H54 (cell line): ENCODE measurements at regions not wholly inside any gene's neighbourhood (a gene's known extent, or its start where the extent isn't known, plus 50 kb on each side); places are given as distances from the start of the nearest gene placed in this dataset.

Experiments
- DNase-seq: peaks from one replicate; pipeline ENCODE4 v3.0.0; 2011; ENCODE audit warnings: low spot score, mixed read lengths; ENCODE audit not compliant: insufficient read length
- FAIRE-seq: peaks from 3 replicates; lab custom pipeline; 2011; peaks lifted over from hg19 to GRCh38; lab: Jason Lieb, UNC
- POLR2A ChIP-seq: IDR thresholded peaks from 2 replicates; pipeline ENCODE4 v1.6.1; 2011; ENCODE audit warnings: low read depth, mild to moderate bottlenecking, low read length

DNA sequence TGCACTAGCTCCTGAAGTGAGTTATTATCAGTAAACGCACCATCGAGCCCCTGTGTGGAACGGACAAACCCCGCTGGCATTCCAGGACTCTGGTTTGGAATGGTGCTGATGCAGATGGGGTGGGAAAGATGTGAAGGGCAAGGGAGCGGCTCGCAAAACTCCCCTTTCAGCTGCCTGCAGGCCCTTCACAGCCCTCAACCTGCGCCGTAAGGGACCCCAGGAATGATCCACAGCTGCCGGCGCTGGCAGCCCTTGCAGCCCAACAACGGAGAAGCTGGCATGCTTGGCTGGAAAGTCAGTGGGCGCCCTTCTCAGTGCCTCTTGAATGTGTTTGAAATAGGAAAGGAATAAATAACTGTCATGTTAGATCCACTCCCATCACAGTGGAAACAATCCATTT is 1445.5 kb downstream of the BRD1 start:
- no peak for TF ChIP-seq POLR2A
- no peak for FAIRE-seq
- no peak for DNase-seq

DNA sequence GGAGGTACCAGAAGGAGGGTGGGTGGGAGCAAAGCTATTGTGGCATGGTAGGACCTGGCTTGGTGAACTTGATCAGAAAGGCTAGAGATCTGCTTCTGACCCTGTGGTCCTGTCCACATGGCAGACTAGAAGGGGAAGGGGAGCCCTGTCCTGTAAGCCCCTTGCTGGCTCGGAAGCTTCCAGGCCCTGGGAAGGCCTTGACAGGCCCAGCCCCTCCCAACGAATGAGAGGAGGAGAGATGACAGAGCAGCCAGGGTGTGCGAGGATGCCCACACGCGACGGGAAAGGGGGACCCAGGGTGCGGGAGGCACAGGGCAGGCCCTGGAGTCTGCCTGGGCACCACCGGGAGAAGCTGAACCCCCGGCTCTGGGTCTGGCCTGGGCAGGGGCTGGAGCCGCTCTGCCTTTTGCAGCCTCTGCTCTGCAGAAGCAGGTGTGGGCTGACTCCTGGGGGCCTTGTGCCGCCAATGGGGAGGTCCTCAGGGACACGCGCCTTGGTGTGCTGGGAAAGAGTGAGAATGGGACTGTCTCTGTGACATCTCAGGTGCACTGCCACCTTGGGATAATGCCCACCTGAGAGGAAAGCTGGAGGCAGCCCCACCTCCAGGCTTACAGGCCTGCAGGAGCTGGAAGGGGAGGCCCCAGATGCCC is 1447.5 kb downstream of the BRD1 start:
- FAIRE-seq (no peak), DNase-seq (no peak)
- no peak for TF ChIP-seq POLR2A

DNA sequence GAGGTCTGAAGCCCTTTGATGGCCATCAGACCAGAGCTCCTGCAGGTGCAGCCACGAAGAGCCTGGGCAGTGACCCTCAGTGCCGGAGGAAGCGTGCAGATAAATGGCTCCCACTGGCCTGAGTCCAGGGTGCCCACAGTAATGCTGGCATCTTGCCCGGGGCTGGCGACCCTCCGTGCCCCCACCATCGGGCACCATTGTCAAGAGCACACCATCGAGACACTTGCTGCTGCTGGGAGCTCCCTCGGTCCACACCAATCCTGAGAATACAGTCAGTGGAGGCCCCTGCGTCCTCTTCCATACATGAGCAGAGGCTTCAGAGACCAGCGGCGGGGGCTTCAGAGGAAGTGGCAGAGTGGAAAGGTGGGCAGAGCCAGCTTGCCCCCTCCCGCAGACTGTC is 1448.3 kb downstream of the BRD1 start:
- no peak for FAIRE-seq
- no peak for TF ChIP-seq POLR2A
- no peak for DNase-seq

DNA sequence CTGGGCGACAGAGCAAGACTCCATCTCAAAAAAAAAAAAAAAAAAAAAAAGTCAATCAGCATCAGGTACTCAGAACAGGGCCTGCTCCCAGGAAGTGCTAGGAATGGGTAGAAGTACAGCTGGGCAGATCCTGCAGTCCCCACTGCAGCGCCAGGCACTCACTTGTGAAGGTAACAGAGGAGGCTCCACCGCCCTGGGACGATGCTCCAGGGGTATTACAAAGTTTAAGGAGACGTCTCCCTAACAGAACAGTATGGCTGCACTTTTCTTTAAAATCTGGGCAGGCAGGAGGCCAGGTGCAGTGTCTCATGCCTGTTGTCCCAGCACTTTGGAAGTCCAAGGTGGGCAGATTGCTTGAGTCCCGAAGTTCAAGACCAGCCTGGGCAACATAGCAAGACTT is 1449.0 kb downstream of the BRD1 start:
- no peak for FAIRE-seq
- TF ChIP-seq POLR2A: no peak
- no peak for DNase-seq

DNA sequence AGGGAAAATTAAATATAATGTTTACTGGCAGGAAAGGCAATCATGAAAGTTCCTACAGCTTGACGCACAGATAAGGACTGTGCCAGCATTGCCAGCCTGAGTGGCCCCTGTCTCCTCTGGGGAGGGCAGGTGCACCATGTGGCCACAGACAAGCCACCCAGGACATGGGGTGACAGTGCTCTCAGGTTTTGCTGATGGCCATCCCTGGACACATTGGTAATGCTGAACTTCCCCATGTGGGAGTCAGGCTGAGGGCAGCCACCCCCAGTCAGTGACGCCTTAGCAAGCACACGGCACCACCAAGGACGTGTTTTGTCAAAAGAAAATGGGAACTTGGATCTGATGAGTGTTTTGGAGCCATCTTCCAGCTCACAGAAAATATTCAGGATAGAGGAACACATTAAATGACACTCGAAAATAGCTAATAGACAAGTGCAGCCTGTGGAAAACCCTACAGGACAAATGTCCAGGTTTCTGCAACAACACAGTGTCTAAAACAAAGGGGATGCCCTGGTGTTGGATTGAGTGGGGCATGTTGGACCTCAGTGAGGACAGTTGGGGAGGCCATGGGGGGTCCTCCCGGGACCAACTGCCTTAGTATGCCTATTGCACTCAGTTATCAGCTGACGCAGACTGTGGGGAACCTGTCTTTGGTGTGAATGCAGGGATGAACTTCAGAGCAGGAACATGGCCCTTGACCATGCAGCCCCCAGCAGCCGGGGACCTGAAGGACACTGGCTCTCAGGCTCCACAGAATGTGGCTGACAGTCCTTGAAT is 1450.5 kb downstream of the BRD1 start:
- no peak for DNase-seq
- FAIRE-seq: no peak
- no peak for TF ChIP-seq POLR2A

DNA sequence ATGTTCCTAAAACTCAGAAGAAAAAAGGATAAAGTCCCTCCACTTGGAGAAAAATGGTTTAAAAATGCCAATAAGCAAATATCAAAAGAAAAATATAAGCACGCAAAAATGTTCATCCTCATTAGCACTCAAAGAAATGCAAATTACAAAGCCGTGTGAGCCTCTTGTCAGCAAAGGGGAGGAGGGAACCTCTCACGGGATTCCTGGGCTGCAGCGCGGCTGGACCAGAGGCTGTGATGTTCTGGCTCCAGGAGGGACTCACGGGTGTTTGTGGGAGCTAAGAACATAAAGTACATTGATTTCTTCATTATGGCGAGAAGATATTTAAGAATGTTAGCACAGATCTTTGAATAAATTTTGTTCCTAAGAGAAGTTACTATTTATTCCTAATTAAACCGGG is 1451.2 kb downstream of the BRD1 start:
- DNase-seq (no peak), FAIRE-seq (no peak)
- no peak for TF ChIP-seq POLR2A

DNA sequence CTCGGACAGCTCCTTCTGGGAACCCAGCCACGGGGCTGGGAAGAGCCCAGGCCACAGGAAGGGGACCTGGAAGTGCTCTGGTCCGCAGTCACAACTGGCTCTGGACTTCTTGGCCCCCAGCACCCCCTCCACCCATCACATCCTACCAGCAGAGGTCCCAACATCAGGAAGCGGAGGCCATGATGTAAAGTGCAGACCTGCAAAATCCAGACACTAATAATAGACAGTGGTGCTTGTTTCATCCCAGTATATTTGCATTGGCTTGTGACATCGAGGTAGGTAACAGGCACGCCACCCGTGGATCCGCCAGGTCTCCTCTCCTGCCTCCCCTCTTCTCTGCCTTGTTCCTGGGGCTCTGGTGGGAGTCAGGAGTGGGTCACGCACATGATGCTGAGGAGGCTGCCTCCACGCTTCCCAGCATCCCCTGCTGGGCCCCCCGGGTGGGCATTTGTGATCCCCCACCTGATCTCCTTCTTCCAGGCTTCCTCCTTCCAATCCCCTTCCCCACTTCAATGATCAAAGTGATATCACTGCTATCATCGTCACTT is 1454.0 kb downstream of the BRD1 start:
- DNase-seq (no peak), FAIRE-seq (no peak)
- no peak for TF ChIP-seq POLR2A

DNA sequence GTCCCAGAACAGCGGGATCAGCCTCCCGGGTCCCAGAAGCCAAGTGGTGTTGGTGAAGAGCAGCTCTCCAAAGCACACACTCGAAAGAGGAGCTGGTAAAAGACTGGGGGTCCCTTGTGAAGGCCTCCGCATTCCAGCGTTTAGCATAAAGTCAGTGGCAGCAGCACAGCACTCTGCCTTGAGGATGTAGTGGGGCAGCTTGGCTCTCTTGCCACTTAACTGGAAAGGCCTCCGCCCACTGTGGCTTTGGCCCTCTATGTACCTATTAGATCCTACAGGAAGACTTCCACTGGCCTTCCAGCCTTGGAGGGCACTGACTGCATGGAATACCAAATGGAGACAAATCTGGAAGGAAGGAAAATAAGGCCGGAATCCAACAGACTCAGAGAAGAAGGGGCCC is 1455.3 kb downstream of the BRD1 start:
- DNase-seq: no peak
- FAIRE-seq: no peak
- no peak for TF ChIP-seq POLR2A

DNA sequence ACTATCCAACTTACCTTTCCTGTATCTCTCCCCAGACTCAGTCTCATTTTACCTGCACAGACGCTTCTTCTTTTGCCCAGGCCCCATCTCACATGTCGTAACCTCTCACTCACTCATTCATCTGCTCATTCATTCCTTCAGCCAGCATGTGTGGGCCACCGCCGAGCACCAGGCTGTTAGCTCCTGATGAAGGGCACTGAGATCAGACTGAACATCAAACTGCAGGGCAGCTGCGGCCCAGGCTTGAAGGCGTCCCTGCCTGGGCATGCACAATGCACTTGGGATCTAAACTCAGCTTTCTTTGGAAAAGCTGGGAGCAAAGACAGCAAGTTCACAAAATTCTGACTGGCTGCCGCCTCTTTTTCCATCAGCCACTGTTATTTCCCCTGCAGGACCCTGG is 1456.3 kb downstream of the BRD1 start:
- DNase-seq (no peak), FAIRE-seq (no peak)
- no peak for TF ChIP-seq POLR2A

DNA sequence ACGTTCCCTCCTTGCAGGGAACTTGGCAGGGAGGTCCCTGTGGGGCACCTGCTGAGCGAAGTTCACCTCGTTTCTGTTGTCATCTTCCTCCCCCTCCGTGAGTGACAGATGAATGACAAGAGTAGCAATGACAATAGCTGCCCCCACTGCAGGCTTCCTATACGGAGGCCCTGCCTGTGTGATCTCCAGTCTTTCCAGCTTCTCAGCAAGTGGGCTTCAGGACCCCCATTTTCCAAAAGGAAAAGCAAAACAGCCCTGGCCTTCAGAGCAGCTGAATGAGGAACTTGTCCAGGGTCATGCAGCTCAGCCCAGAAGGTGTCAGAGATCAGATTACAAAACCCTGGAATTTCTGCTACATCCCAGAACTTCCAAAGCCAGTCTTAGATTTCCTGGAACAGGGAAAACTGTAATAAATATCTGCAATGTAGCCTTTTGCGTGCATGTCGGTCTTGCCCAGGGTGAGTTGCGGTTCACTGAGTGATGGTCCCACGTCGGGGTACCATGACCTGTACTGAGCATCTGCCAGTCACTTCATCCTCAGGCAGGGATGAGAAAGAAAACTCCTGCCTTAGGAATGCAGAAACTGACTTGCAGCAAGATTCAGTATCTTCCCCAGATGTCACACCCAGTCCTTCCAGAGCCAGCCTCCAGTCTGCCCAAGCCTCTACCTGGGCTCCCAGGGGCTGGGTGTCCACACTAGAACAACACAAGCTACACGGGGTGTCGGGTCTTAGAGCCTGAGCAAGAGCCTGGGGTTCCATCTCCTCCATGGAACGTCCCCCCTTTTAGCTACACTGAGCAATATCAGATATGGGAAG is 1457.0 kb downstream of the BRD1 start:
- DNase-seq: no peak
- FAIRE-seq: no peak
- TF ChIP-seq POLR2A: no peak

DNA sequence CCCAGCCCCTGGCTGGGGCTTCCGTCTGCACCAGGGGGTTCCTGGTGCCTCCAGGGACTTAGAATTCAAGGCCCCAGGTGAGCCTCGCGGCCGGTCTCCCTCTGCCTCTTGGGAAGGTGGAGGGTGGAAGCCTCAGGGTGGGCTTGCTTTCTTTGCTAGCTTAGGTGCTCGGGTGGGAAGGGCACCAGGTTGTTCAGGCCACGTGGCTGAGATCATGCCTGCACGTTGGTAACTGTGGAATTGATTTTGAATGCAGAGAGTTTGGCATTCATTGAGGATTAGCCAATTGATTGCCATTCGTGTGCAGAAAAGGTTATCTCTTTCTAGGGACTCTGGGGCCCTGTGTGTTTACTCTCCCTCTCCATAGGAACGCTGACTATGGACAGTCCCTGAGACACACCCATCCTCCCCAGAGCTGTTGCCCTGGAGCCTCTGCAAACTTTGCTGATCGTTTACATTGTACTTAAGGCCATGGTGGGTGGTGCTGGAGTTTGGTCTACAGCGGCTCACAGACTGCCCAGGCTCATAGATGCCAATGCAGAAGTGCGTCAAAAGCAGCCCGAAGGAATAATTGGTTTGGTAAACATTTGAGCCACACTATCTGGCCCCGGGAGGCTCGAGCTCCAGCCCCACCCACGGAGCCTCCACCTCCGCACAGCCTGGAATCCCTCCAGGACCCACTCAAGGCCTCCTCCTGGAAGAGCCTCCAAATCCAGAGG is 1457.7 kb downstream of the BRD1 start:
- DNase-seq (no peak), FAIRE-seq (no peak)
- TF ChIP-seq POLR2A: no peak

DNA sequence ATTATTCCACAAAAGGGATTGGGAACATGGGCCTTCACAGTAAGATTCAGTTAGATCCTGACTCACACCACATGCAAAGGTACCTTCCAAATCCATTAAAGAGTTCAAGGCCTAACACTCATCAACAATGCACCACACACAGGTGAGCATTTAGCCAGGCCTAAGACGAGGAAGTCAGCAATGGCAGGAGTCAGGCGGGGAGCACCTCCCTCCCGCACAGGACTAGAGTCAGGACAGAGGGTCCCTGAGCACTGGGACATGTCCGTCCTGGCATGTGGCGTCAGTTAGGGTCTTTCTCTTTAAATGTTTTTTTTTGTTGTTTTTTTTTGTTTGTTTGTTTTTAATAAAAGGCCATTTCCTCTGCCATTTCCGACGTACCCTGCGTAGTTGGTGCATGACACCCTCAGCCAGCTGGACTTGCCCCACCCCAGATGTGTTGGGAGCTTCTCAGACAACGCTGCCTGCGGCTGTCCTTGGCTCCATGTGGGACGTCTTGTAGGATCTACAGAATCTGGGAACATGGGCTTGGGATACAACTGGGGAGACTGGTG is 1458.6 kb downstream of the BRD1 start:
- DNase-seq (no peak), FAIRE-seq (no peak)
- no peak for TF ChIP-seq POLR2A

DNA sequence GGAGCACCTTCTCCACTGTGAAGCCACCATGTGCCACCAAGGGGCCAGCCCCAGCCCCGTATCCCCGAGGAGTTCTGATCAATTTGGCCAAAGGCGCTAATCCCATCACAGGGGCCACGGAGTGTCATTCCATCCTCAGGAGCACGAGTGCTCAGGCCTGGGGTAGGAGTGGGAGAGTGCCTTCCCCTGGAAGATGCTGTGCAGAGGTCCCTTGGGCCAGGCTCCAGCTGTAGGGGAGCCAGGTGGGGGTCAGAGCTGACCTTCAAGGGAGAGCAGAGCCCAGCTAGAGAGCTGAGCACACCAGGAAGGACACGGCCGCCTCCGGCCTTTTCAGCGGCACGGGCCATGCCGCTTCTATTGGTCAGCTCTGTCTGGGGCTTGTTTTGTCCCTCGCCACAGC is 1459.9 kb downstream of the BRD1 start:
- FAIRE-seq (no peak), DNase-seq (no peak)
- TF ChIP-seq POLR2A: no peak

DNA sequence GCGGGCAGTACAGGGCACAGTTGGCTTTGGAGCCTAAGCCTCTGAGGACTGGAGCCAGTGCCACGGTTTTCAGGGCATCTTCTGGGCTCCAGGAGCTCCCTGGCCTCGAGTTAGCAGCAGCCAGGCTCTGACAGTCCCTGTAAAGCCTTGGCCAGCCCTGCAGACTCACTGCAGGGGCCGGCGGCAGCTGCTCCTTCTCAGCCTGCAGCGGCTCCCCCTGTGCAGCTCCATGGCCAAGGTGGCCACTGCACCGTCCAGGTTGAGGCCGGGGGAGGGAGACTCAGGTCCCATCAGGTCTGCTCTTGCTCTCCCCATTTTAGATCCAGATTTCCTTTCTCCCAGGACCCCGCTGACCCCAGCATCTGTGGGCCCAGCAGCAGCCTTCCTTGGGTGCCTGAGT is 1461.1 kb downstream of the BRD1 start:
- TF ChIP-seq POLR2A: no peak
- DNase-seq (no peak), FAIRE-seq (no peak)
